A673 (cell line): ENCODE measurements at regions not wholly inside any gene's neighbourhood (a gene's known extent, or its start where the extent isn't known, plus 50 kb on each side); places are given as distances from the start of the nearest gene placed in this dataset.

Experiments
- EZH2 ChIP-seq: fragments of 200-600 bp; sonication (generic); IDR thresholded peaks from 2 replicates; pipeline ENCODE4 v1.6.1; 2017; ENCODE audit warnings: borderline replicate concordance, low read depth, mild to moderate bottlenecking, mixed read lengths, antibody characterized with exemption, low read length; ENCODE audit not compliant: poor library complexity, severe bottlenecking
- TF ChIP-seq, protein P1 (sequence below): fragments of 300-800, 200-600 bp; sonication (generic); conservative IDR thresholded peaks from 2 replicates; pipeline ENCODE4 v1.5.1; 2017; ENCODE audit warnings: low read depth, mild to moderate bottlenecking, antibody characterized with exemption, low read length, moderate library complexity, mixed read lengths

DNA sequence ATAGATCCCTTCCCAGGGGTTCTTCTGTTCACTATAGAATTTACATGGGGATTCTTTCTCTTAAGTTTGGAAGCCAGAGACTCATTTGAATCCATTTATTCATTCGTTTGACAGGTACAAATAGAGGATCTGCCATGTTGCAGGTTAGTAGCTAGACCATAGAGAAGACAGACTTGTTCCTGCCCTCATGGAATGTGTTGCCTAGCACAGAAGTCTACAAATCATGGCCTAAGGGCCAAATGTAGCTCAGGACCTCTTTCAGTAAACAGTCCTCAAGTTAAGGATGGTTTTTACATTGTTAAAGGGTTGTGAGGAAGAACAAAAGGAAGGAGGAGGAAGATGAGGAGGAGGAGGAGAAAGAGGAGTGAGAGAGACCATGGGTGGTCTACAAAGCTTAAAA is 114.7 kb upstream of the SLC44A1 start:
- TF ChIP-seq, protein P1, sequence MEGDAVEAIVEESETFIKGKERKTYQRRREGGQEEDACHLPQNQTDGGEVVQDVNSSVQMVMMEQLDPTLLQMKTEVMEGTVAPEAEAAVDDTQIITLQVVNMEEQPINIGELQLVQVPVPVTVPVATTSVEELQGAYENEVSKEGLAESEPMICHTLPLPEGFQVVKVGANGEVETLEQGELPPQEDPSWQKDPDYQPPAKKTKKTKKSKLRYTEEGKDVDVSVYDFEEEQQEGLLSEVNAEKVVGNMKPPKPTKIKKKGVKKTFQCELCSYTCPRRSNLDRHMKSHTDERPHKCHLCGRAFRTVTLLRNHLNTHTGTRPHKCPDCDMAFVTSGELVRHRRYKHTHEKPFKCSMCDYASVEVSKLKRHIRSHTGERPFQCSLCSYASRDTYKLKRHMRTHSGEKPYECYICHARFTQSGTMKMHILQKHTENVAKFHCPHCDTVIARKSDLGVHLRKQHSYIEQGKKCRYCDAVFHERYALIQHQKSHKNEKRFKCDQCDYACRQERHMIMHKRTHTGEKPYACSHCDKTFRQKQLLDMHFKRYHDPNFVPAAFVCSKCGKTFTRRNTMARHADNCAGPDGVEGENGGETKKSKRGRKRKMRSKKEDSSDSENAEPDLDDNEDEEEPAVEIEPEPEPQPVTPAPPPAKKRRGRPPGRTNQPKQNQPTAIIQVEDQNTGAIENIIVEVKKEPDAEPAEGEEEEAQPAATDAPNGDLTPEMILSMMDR: no peak
- no peak for TF ChIP-seq EZH2
